Astrocyte (in vitro differentiated cells and primary cell): ENCODE measurements at regions not wholly inside any gene's neighbourhood (a gene's known extent, or its start where the extent isn't known, plus 50 kb on each side); places are given as distances from the start of the nearest gene placed in this dataset.

Source experiments
- EZH2 ChIP-seq: IDR thresholded peaks from 2 replicates; pipeline ENCODE4 v1.6.1; 2012; ENCODE audit warnings: mild to moderate bottlenecking, low read length, inconsistent platforms; ENCODE audit not compliant: insufficient read depth
- TF ChIP-seq, protein P1 (sequence below): IDR thresholded peaks from 2 replicates; pipeline ENCODE4 v1.5.1; 2011; ENCODE audit warnings: low read depth, mild to moderate bottlenecking, inconsistent platforms, low read length, moderate library complexity; ENCODE audit not compliant: insufficient read depth

DNA sequence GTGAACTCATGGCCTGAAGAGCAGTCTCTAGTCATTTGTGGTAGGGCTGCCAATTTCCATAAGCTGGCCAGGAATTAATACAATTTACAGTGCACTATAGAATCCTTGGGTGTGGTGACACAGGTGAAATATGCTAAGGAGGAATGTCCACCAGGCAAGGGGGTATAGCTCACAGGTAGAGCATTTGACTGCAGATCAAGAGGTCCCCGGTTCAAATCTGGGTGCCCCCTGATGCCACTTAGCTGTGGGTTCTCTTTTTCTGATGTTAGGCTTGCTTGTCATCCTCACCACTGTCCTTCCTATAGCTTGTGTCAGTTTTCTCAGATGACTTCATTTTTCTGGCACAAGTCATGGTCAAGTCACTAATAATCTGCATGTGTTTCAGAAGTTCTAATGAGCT lies 108.7 kb downstream of the ZNF467 start:
- TF ChIP-seq, protein P1, sequence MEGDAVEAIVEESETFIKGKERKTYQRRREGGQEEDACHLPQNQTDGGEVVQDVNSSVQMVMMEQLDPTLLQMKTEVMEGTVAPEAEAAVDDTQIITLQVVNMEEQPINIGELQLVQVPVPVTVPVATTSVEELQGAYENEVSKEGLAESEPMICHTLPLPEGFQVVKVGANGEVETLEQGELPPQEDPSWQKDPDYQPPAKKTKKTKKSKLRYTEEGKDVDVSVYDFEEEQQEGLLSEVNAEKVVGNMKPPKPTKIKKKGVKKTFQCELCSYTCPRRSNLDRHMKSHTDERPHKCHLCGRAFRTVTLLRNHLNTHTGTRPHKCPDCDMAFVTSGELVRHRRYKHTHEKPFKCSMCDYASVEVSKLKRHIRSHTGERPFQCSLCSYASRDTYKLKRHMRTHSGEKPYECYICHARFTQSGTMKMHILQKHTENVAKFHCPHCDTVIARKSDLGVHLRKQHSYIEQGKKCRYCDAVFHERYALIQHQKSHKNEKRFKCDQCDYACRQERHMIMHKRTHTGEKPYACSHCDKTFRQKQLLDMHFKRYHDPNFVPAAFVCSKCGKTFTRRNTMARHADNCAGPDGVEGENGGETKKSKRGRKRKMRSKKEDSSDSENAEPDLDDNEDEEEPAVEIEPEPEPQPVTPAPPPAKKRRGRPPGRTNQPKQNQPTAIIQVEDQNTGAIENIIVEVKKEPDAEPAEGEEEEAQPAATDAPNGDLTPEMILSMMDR: no peak
- no peak for TF ChIP-seq EZH2
